HUES48 (cell line): ENCODE measurements at regions not wholly inside any gene's neighbourhood (a gene's known extent, or its start where the extent isn't known, plus 50 kb on each side); places are given as distances from the start of the nearest gene placed in this dataset.

Source experiments
- H3K27ac ChIP-seq: one replicate; pipeline ENCODE4 v1.7.0; 2013; ENCODE audit warnings: low read depth, low read length, inconsistent platforms
- H3K27me3 ChIP-seq: 2 replicates; pipeline ENCODE4 v1.6.1; 2013; ENCODE audit warnings: mild to moderate bottlenecking, low read length; ENCODE audit not compliant: control insufficient read depth, insufficient read depth
- H3K36me3 ChIP-seq: 2 replicates; pipeline ENCODE4 v1.6.1; 2013; ENCODE audit warnings: low read length; ENCODE audit not compliant: control insufficient read depth, insufficient read depth
- H3K4me1 ChIP-seq: 2 replicates; pipeline ENCODE4 v1.6.1; 2013; ENCODE audit warnings: mild to moderate bottlenecking, low read length; ENCODE audit not compliant: control insufficient read depth, insufficient read depth
- H3K4me3 ChIP-seq: 2 replicates; pipeline ENCODE4 v1.5.1; 2013; ENCODE audit warnings: mild to moderate bottlenecking, low read depth, low read length
- H3K9ac ChIP-seq: 2 replicates; pipeline ENCODE4 v1.6.1; 2013; ENCODE audit warnings: mild to moderate bottlenecking, low read depth, low read length, moderate library complexity
- H3K9me3 ChIP-seq: 2 replicates; pipeline ENCODE4 v1.6.1; 2013; ENCODE audit warnings: low read length; ENCODE audit not compliant: control insufficient read depth, insufficient read depth

DNA sequence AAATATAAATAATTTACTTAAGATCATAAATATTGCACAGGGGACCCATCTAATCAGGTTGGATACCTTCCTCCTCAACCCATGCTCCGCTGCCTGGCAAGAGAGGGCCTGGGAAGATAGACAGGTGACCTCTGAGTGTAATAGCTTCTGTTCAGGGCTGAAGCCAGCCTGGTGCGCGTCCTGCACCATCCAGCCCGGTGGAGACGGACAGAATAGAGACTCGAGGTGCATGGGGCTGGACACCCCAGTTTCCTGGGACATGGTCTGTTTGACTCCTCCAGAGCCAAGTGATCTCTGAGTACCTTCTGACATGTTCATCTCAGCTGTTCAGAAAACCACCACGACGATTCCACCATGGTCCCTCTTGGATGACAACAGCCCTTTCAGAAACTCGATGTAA is 209.3 kb upstream of the MYT1L start:
- Histone ChIP-seq H3K4me3 (no peak overlapping the region), H3K4me1 (peaks cover 4% of the 10 kb centered on the region; the same call in 1 of the 2 replicates), H3K9me3 (no peaks in the 10 kb centered on the region)

DNA sequence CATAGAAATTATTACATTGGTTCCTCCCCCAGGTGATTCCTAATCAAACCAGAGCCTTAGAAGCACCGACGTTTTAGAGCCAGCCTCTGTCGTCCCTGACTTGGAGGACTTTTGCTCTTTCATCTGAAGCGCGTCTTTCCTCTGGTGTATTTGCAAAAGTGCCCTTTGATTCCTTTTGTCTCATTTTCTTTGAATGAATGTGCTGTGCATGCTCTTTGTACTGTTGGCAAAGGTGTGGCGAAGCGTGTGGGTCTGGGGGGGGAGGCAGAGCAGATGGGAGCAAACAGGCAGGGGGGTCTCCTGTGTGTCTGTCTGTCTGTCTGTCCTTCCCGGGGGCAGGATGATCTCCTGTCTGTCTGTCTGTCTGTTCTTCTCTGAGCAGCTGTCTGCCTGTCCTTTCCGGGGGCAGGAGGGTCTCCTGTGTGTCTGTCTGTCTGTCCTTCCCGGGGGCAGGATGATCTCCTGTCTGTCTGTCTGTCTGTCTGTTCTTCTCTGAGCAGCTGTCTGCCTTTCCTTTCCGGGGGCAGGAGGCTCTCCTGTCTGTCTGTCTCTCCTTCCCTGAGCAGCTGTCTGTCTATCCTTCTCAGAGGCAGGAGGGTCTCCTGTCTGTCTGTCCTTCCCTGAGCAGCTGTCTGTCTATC is 205.5 kb upstream of the MYT1L start:
- Histone ChIP-seq H3K4me1 (no peaks in the 10 kb centered on the region), H3K9me3 (no peaks in the 10 kb centered on the region; the same call in 1 of the 2 replicates), H3K9ac (no peak overlapping the region), H3K36me3 (no peaks in the 10 kb centered on the region), H3K27me3 (no peaks in the 10 kb centered on the region), H3K27ac (no peak overlapping the region), H3K4me3 (no peak overlapping the region)

More for the DNA sequence above, 209.3 kb upstream of the MYT1L start:
- no peaks in the 10 kb centered on the region for H3K36me3 ChIP-seq
- H3K9ac ChIP-seq, result no peak overlapping the region
- H3K27ac ChIP-seq, result no peak overlapping the region
- H3K27me3 ChIP-seq, result no peaks in the 10 kb centered on the region

DNA sequence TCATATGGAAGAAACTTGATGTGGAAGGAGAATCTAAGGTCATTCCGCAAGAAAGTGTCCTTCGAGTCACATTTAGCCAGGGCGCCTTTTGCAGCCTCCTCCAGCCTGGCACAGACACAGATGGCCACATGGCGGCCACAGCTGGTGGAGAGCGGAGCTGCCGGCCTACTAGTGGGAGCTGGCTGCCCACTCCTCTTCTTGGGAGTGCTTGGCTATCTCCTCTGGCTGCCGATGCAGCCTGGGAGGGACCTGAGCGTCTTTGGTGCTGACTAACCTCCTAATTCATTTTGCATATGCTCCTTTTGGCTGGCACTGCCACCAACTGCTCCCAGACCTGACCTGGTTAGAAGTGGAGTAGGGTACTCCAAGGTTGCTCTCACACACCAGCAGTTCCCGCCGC is 199.3 kb upstream of the MYT1L start:
- no peak overlapping the region for H3K9ac ChIP-seq
- H3K36me3 ChIP-seq, result no peaks in the 10 kb centered on the region
- H3K27me3 ChIP-seq, result no peaks in the 10 kb centered on the region
- H3K27ac ChIP-seq, result no peak overlapping the region
- H3K4me1 ChIP-seq, result no peaks in the 10 kb centered on the region
- H3K9me3 ChIP-seq, result no peaks in the 10 kb centered on the region; the same call in 1 of the 2 replicates
- no peak overlapping the region for H3K4me3 ChIP-seq

GRCh38 chr2:2528846-2529245 is 197.8 kb upstream of the MYT1L start:
- Histone ChIP-seq H3K4me3 (no peak overlapping the region), H3K9ac (no peak overlapping the region), H3K27me3 (no peaks in the 10 kb centered on the region), H3K9me3 (no peaks in the 10 kb centered on the region; the same call in 1 of the 2 replicates), H3K36me3 (no peaks in the 10 kb centered on the region), H3K27ac (no peak overlapping the region), H3K4me1 (no peaks in the 10 kb centered on the region)

GRCh38 chr2:2527148-2527547 is 196.1 kb upstream of the MYT1L start:
- H3K4me1 ChIP-seq, result no peaks in the 10 kb centered on the region
- H3K4me3 ChIP-seq, result no peak overlapping the region
- no peak overlapping the region for H3K9ac ChIP-seq
- no peak overlapping the region for H3K27ac ChIP-seq
- H3K36me3 ChIP-seq, result no peaks in the 10 kb centered on the region
- no peaks in the 10 kb centered on the region for H3K27me3 ChIP-seq
- no peaks in the 10 kb centered on the region for H3K9me3 ChIP-seq

DNA sequence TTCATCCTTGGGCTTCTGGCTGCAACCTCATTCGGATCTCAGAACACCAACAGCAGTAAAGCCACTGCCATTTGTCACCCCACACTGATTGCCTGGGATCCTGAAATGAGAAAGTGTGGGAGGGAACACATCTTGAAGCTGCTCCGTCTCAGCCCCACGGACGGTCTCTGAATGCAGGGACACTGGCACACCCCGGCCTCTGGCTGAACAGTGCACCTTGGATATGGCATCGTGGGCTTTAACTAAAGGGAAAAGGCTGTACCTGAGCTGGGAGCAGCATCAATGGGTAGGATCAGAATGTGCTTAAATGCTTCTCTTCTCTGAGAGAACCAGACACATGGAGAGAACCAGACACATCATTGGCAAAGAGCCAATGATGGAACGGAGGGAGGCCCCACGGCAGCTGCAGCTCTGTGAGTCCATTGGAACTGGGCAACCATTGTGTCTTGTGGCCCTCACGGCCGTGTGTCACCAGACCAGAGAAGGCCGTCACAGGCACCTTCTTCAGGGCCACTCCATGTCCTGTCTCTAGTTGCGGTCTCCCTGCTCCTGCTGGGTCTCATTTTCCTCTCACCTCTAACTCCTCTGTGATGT is 193.4 kb upstream of the MYT1L start:
- no peaks in the 10 kb centered on the region for H3K9me3 ChIP-seq
- H3K36me3 ChIP-seq, result no peaks in the 10 kb centered on the region
- H3K4me1 ChIP-seq, result no peaks in the 10 kb centered on the region
- no peak overlapping the region for H3K9ac ChIP-seq
- H3K27me3 ChIP-seq, result no peaks in the 10 kb centered on the region
- no peak overlapping the region for H3K27ac ChIP-seq
- H3K4me3 ChIP-seq, result no peak overlapping the region

GRCh38 chr2:2523461-2524347 is 192.6 kb upstream of the MYT1L start:
- H3K9me3 ChIP-seq, result no peaks in the 10 kb centered on the region
- H3K27me3 ChIP-seq, result no peaks in the 10 kb centered on the region
- no peaks in the 10 kb centered on the region for H3K4me1 ChIP-seq
- H3K27ac ChIP-seq, result no peak overlapping the region
- no peaks in the 10 kb centered on the region for H3K36me3 ChIP-seq
- no peak overlapping the region for H3K9ac ChIP-seq
- H3K4me3 ChIP-seq, result no peak overlapping the region

GRCh38 chr2:2520401-2520811 is 189.3 kb upstream of the MYT1L start:
- Histone ChIP-seq H3K4me1 (no peaks in the 10 kb centered on the region), H3K4me3 (no peak overlapping the region), H3K27ac (no peak overlapping the region), H3K27me3 (no peaks in the 10 kb centered on the region), H3K9me3 (no peaks in the 10 kb centered on the region), H3K9ac (no peak overlapping the region), H3K36me3 (no peaks in the 10 kb centered on the region)

- Histone ChIP-seq H3K4me3 (no peak overlapping the region), H3K9me3 (no peaks in the 10 kb centered on the region), H3K27me3 (no peaks in the 10 kb centered on the region), H3K9ac (no peak overlapping the region), H3K27ac (no peak overlapping the region), H3K4me1 (no peaks in the 10 kb centered on the region), H3K36me3 (no peaks in the 10 kb centered on the region)
These were observed 188.3 kb upstream of the MYT1L start for GRCh38 chr2:2519381-2519780.

DNA sequence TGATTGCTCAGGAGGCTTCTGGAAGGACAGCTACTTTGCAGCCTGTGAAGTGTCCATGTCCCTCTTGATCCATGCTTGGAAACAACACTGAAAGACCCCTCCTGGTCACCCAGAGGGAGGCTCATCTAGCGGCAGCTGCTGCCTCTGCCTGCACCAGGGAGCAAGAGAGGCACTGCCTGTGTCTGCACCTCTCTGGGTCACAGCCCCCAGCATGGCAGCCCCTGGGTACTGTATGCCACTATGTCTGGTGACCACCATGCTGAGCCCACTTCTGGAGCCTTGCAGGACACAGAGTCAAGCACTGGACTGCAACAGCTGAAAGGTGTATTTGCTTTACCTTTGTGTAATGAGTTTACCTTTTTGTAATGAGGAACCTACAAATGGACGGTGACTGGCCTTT is 186.3 kb upstream of the MYT1L start:
- Histone ChIP-seq H3K4me3 (no peak overlapping the region), H3K9ac (no peak overlapping the region), H3K4me1 (no peaks in the 10 kb centered on the region), H3K27me3 (no peaks in the 10 kb centered on the region), H3K27ac (no peak overlapping the region), H3K9me3 (no peaks in the 10 kb centered on the region), H3K36me3 (no peaks in the 10 kb centered on the region)

DNA sequence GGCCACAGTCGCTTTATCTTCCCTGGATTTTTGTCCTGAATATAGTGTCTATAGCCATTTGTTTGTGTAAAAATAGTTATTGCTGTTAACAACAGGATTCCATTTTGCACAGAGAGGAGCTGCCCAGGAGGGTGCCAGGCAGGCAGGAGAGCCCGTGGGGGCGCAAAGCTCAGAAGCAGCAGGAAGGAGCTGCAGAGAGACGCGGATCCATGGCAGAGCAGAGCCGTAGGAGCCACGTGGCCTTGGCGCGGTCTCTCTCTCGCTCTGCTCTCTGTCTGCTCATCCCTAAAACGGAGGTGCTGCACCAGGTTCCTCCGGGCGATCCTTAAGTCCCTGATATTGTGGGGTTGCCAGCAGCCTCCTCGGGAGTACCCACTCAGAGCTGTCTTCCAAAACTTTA is 185.3 kb upstream of the MYT1L start:
- no peak overlapping the region for H3K4me3 ChIP-seq
- H3K27me3 ChIP-seq, result no peaks in the 10 kb centered on the region
- H3K9ac ChIP-seq, result no peak overlapping the region
- no peaks in the 10 kb centered on the region for H3K36me3 ChIP-seq
- H3K27ac ChIP-seq, result no peak overlapping the region
- no peaks in the 10 kb centered on the region for H3K9me3 ChIP-seq
- no peaks in the 10 kb centered on the region for H3K4me1 ChIP-seq
